Hepatocyte (in vitro differentiated cells): ENCODE measurements at regions not wholly inside any gene's neighbourhood (a gene's known extent, or its start where the extent isn't known, plus 50 kb on each side); places are given as distances from the start of the nearest gene placed in this dataset.

Experiments used
- CTCF ChIP-seq: fragments of 200-600 bp; sonication (generic); IDR thresholded peaks from 2 replicates; pipeline ENCODE4 v1.5.1; 2016; ENCODE audit warnings: antibody characterized with exemption, mild to moderate bottlenecking; ENCODE audit not compliant: poor library complexity
- EZH2 ChIP-seq: fragments of 200-600 bp; sonication (generic); IDR thresholded peaks from 2 replicates; pipeline ENCODE4 v1.6.1; 2016; ENCODE audit warnings: antibody characterized with exemption, mild to moderate bottlenecking, borderline replicate concordance
- EZH2phosphoT487 ChIP-seq: fragments of 200-600 bp; sonication (generic); IDR thresholded peaks from one replicate; pipeline ENCODE4 v1.6.1; 2018; ENCODE audit warnings: antibody characterized with exemption, mild to moderate bottlenecking, low read depth, moderate library complexity; ENCODE audit not compliant: unreplicated experiment, severe bottlenecking

- no peak for TF ChIP-seq EZH2
- no peak for TF ChIP-seq CTCF
- TF ChIP-seq EZH2phosphoT487, result no peak
These were observed 95.7 kb upstream of the SMIM23 start for GRCh38 chr5:171689853-171690417.
